Embryonic facial prominence (tissue), 1 donor: ENCODE measurements at regions not wholly inside any gene's neighbourhood (a gene's known extent, or its start where the extent isn't known, plus 50 kb on each side); places are given as distances from the start of the nearest gene placed in this dataset.
"Not testable (repeated sequence)": the region's sequence is repeated elsewhere in the genome, so short reads cannot be mapped to it uniquely, and the experiment has no call there.

ENCODE experiments used
- DNase-seq: peaks from one replicate; pipeline ENCODE4 v3.0.0-alpha.2; 2016; ENCODE audit errors: extremely low spot score

- not testable (repeated sequence) for DNase-seq
Measured at GRCh38 chr10:109809954-109810353, 113.4 kb downstream of the XPNPEP1 start.

- not testable (repeated sequence) for DNase-seq
Measured at GRCh38 chr10:109801191-109801590, 122.1 kb downstream of the XPNPEP1 start.

- no peak for DNase-seq
Measured at GRCh38 chr10:109790647-109791046, 132.7 kb downstream of the XPNPEP1 start.

GRCh38 chr10:109784236-109784635 lies 139.1 kb downstream of the XPNPEP1 start:
- no peak for DNase-seq

GRCh38 chr10:109783286-109783685 lies 140.0 kb downstream of the XPNPEP1 start:
- DNase-seq = no peak

- DNase-seq = no peak
Measured at GRCh38 chr10:109780997-109781396, 142.3 kb downstream of the XPNPEP1 start.

GRCh38 chr10:109778993-109779392 lies 144.3 kb downstream of the XPNPEP1 start:
- DNase-seq = no peak

- no peak for DNase-seq
Measured at GRCh38 chr10:109774121-109774440, 149.2 kb downstream of the XPNPEP1 start.

GRCh38 chr10:109773288-109774120 lies 149.8 kb downstream of the XPNPEP1 start:
- peak; percentile 33 for DNase-seq

GRCh38 chr10:109770663-109771062 lies 152.6 kb downstream of the XPNPEP1 start:
- no peak for DNase-seq

- no peak for DNase-seq
Measured at GRCh38 chr10:109769966-109770365, 153.3 kb downstream of the XPNPEP1 start.

- DNase-seq = no peak
Measured at GRCh38 chr10:109765838-109766237, 157.5 kb downstream of the XPNPEP1 start.

- no peak for DNase-seq
Measured at GRCh38 chr10:109762555-109762954, 160.8 kb downstream of the XPNPEP1 start.

GRCh38 chr10:109757670-109758069 lies 165.6 kb downstream of the XPNPEP1 start:
- not testable (repeated sequence) for DNase-seq

- DNase-seq = no peak
Measured at GRCh38 chr10:109746861-109747260, 176.4 kb downstream of the XPNPEP1 start.

- no peak for DNase-seq
Measured at GRCh38 chr10:109744020-109744419, 179.3 kb downstream of the XPNPEP1 start.

GRCh38 chr10:109743574-109743973 lies 179.7 kb downstream of the XPNPEP1 start:
- no peak for DNase-seq

GRCh38 chr10:109743146-109743545 lies 180.2 kb downstream of the XPNPEP1 start:
- DNase-seq = no peak

- DNase-seq = no peak
Measured at GRCh38 chr10:109741712-109742111, 181.6 kb downstream of the XPNPEP1 start.

- no peak for DNase-seq
Measured at GRCh38 chr10:109740436-109740835, 182.9 kb downstream of the XPNPEP1 start.

- DNase-seq = no peak
Measured at GRCh38 chr10:109737626-109738025, 185.7 kb downstream of the XPNPEP1 start.

- no peak for DNase-seq
Measured at GRCh38 chr10:109737009-109737408, 186.3 kb downstream of the XPNPEP1 start.

GRCh38 chr10:109735776-109736175 lies 187.5 kb downstream of the XPNPEP1 start:
- no peak for DNase-seq
